ENCODE measurements at regions not wholly inside any gene's neighbourhood (a gene's known extent, or its start where the extent isn't known, plus 50 kb on each side); places are given as distances from the start of the nearest gene placed in this dataset.

GRCh38 chr4:171288816-171289432, 524.3 kb upstream of the GALNTL6 start (continued):
- TF ChIP-seq, protein P1, sequence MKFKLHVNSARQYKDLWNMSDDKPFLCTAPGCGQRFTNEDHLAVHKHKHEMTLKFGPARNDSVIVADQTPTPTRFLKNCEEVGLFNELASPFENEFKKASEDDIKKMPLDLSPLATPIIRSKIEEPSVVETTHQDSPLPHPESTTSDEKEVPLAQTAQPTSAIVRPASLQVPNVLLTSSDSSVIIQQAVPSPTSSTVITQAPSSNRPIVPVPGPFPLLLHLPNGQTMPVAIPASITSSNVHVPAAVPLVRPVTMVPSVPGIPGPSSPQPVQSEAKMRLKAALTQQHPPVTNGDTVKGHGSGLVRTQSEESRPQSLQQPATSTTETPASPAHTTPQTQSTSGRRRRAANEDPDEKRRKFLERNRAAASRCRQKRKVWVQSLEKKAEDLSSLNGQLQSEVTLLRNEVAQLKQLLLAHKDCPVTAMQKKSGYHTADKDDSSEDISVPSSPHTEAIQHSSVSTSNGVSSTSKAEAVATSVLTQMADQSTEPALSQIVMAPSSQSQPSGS (IDR thresholded peaks at IDR 0.05; ENCODE audit: low read length): no peak
- TF ChIP-seq YY1 (IDR thresholded peaks at IDR 0.05; ENCODE audit: low read depth, low read length): no peak
- no peak for TF ChIP-seq CTCF (IDR thresholded peaks at IDR 0.05; ENCODE audit: control extremely low read depth in 1 of 3, insufficient read depth in 1 of 3, low read depth in 1 of 3, low read length in 3 of 3)
